ENCODE measurements at regions not wholly inside any gene's neighbourhood (a gene's known extent, or its start where the extent isn't known, plus 50 kb on each side); places are given as distances from the start of the nearest gene placed in this dataset.
A peak's percentile ranks its signal among the peaks of the same experiment; 100 is the strongest.
"Not testable (repeated sequence)": the region's sequence is repeated elsewhere in the genome, so short reads cannot be mapped to it uniquely, and the experiment has no call there.

- TF ChIP-seq CTCF (IDR thresholded peaks at IDR 0.05): no peak
- peaks cover 14% of the 10 kb centered on the region for H3K9me3 Mint-ChIP-seq (ENCODE audit: low read depth)
- H3K36me3 Mint-ChIP-seq (ENCODE audit: low read depth): no peaks in the 10 kb centered on the region
- H3K27me3 Mint-ChIP-seq (ENCODE audit: low read depth): peaks cover 2% of the 10 kb centered on the region
- H3K4me3 Mint-ChIP-seq (ENCODE audit: unreplicated experiment): no peak overlapping the region
- H3K27ac Mint-ChIP-seq (ENCODE audit: unreplicated experiment): no peak overlapping the region
- no peaks in the 10 kb centered on the region for H3K4me1 Mint-ChIP-seq (ENCODE audit: low read depth)
- no peak for DNase-seq (ENCODE audit: low spot score)
Measured at GRCh38 chr14:49249022-49249421, 337.2 kb downstream of the RPS29 start.

- peak; percentile 62 for DNase-seq (ENCODE audit: low spot score)
- H3K4me3 Mint-ChIP-seq (ENCODE audit: unreplicated experiment); H3K27me3 Mint-ChIP-seq (ENCODE audit: low read depth); H3K27ac Mint-ChIP-seq (ENCODE audit: unreplicated experiment); H3K4me1 Mint-ChIP-seq (ENCODE audit: low read depth); H3K36me3 Mint-ChIP-seq (ENCODE audit: low read depth); H3K9me3 Mint-ChIP-seq (ENCODE audit: low read depth): not testable (repeated sequence)
Measured at GRCh38 chr14:49243777-49244176, 342.4 kb downstream of the RPS29 start.

- no peaks in the 10 kb centered on the region for H3K36me3 Mint-ChIP-seq (ENCODE audit: low read depth)
- peaks cover 15% of the 10 kb centered on the region for H3K9me3 Mint-ChIP-seq (ENCODE audit: low read depth)
- no peak for TF ChIP-seq CTCF (IDR thresholded peaks at IDR 0.05)
- H3K4me3 Mint-ChIP-seq (ENCODE audit: unreplicated experiment): no peak overlapping the region
- DNase-seq (ENCODE audit: low spot score): no peak
- H3K4me1 Mint-ChIP-seq (ENCODE audit: low read depth): no peaks in the 10 kb centered on the region
- no peaks in the 10 kb centered on the region for H3K27me3 Mint-ChIP-seq (ENCODE audit: low read depth)
- no peak overlapping the region for H3K27ac Mint-ChIP-seq (ENCODE audit: unreplicated experiment)
Measured at GRCh38 chr14:49240383-49240782, 345.8 kb downstream of the RPS29 start.

- no peak for TF ChIP-seq CTCF (IDR thresholded peaks at IDR 0.05)
- Mint-ChIP-seq H3K36me3 (ENCODE audit: low read depth) (no peaks in the 10 kb centered on the region), H3K27ac (ENCODE audit: unreplicated experiment) (no peak overlapping the region), H3K27me3 (ENCODE audit: low read depth) (no peaks in the 10 kb centered on the region), H3K4me3 (ENCODE audit: unreplicated experiment) (no peak overlapping the region), H3K4me1 (ENCODE audit: low read depth) (no peaks in the 10 kb centered on the region), H3K9me3 (ENCODE audit: low read depth) (no peaks in the 10 kb centered on the region)
- no peak for DNase-seq (ENCODE audit: low spot score)
Measured at GRCh38 chr14:49228552-49228951, 357.6 kb downstream of the RPS29 start.

- Mint-ChIP-seq H3K9me3 (ENCODE audit: low read depth) (no peaks in the 10 kb centered on the region), H3K27me3 (ENCODE audit: low read depth) (no peaks in the 10 kb centered on the region), H3K36me3 (ENCODE audit: low read depth) (no peaks in the 10 kb centered on the region), H3K27ac (ENCODE audit: unreplicated experiment) (no peak overlapping the region), H3K4me1 (ENCODE audit: low read depth) (no peaks in the 10 kb centered on the region), H3K4me3 (ENCODE audit: unreplicated experiment) (no peak overlapping the region)
- no peak for TF ChIP-seq CTCF (IDR thresholded peaks at IDR 0.05)
- no peak for DNase-seq (ENCODE audit: low spot score)
Measured at GRCh38 chr14:49221316-49221715, 364.9 kb downstream of the RPS29 start.

- Mint-ChIP-seq H3K36me3 (ENCODE audit: low read depth) (no peaks in the 10 kb centered on the region), H3K27me3 (ENCODE audit: low read depth) (no peaks in the 10 kb centered on the region)
- DNase-seq (ENCODE audit: low spot score): no peak
Measured at GRCh38 chr14:49220492-49220891, 365.7 kb downstream of the RPS29 start.

More at GRCh38 chr14:49220492-49220891, 365.7 kb downstream of the RPS29 start:
- Mint-ChIP-seq H3K4me3 (ENCODE audit: unreplicated experiment) (no peak overlapping the region), H3K4me1 (ENCODE audit: low read depth) (no peaks in the 10 kb centered on the region), H3K27ac (ENCODE audit: unreplicated experiment) (no peak overlapping the region), H3K9me3 (ENCODE audit: low read depth) (no peaks in the 10 kb centered on the region)
- no peak for TF ChIP-seq CTCF (IDR thresholded peaks at IDR 0.05)

Data from chondrocyte (in vitro differentiated cells).